KMS-11 (cell line): ENCODE measurements at regions not wholly inside any gene's neighbourhood (a gene's known extent, or its start where the extent isn't known, plus 50 kb on each side); places are given as distances from the start of the nearest gene placed in this dataset.

Experiments
- H2AFZ ChIP-seq: fragments of 200-600 bp; sonication (generic); 2 replicates; pipeline ENCODE4 v1.6.1; 2016; ENCODE audit warnings: antibody characterized with exemption, mixed run types, low read depth
- H3K27ac ChIP-seq: fragments of 200-600 bp; sonication (generic); 2 replicates; pipeline ENCODE4 v1.6.1; 2016; ENCODE audit warnings: mild to moderate bottlenecking, mixed run types
- H3K27me3 ChIP-seq: fragments of 200-600 bp; sonication (generic); 2 replicates; pipeline ENCODE4 v1.6.1; 2017; ENCODE audit warnings: mild to moderate bottlenecking, low read depth, mixed run types, moderate library complexity; ENCODE audit not compliant: insufficient read depth
- H3K36me3 ChIP-seq: fragments of 200-600 bp; sonication (generic); 2 replicates; pipeline ENCODE4 v1.6.1; 2017; ENCODE audit warnings: mild to moderate bottlenecking, mixed run types; ENCODE audit not compliant: insufficient read depth
- H3K4me1 ChIP-seq: fragments of 200-600 bp; sonication (generic); 2 replicates; pipeline ENCODE4 v1.6.1; 2016; ENCODE audit warnings: mild to moderate bottlenecking, low read depth, mixed run types; ENCODE audit not compliant: poor library complexity, severe bottlenecking
- H3K4me2 ChIP-seq: fragments of 200-600 bp; sonication (generic); 2 replicates; pipeline ENCODE4 v1.7.0; 2016; ENCODE audit warnings: mild to moderate bottlenecking, mixed run types
- H3K4me3 ChIP-seq: fragments of 200-600 bp; sonication (generic); IDR thresholded peaks from 2 replicates; pipeline ENCODE4 v1.6.1; 2017; ENCODE audit warnings: low read depth, low read length, mixed read lengths; ENCODE audit not compliant: insufficient read depth
- H3K79me2 ChIP-seq: fragments of 200-600 bp; sonication (generic); 2 replicates; pipeline ENCODE4 v1.6.1; 2016; ENCODE audit warnings: low read depth, mixed run types; ENCODE audit not compliant: insufficient read depth
- H3K9ac ChIP-seq: fragments of 200-600 bp; sonication (generic); 2 replicates; pipeline ENCODE4 v1.6.1; 2016; ENCODE audit warnings: mild to moderate bottlenecking, mixed run types
- H4K20me1 ChIP-seq: fragments of 200-600 bp; sonication (generic); 2 replicates; pipeline ENCODE4 v1.6.1; 2016; ENCODE audit warnings: mild to moderate bottlenecking, mixed run types; ENCODE audit not compliant: insufficient read depth
- TF ChIP-seq, protein P1 (sequence below): fragments of 200-600 bp; sonication (generic); conservative IDR thresholded peaks from 2 replicates; pipeline ENCODE4 v1.6.1; 2017; ENCODE audit warnings: low read depth, mild to moderate bottlenecking, antibody characterized with exemption, low read length, moderate library complexity, mixed read lengths

- TF ChIP-seq, protein P1, sequence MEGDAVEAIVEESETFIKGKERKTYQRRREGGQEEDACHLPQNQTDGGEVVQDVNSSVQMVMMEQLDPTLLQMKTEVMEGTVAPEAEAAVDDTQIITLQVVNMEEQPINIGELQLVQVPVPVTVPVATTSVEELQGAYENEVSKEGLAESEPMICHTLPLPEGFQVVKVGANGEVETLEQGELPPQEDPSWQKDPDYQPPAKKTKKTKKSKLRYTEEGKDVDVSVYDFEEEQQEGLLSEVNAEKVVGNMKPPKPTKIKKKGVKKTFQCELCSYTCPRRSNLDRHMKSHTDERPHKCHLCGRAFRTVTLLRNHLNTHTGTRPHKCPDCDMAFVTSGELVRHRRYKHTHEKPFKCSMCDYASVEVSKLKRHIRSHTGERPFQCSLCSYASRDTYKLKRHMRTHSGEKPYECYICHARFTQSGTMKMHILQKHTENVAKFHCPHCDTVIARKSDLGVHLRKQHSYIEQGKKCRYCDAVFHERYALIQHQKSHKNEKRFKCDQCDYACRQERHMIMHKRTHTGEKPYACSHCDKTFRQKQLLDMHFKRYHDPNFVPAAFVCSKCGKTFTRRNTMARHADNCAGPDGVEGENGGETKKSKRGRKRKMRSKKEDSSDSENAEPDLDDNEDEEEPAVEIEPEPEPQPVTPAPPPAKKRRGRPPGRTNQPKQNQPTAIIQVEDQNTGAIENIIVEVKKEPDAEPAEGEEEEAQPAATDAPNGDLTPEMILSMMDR = no peak
These were observed 288.0 kb downstream of the KCNN2 start for GRCh38 chr5:114649878-114650277.

GRCh38 chr5:114648940-114649339 is 287.1 kb downstream of the KCNN2 start:
- H3K4me1 ChIP-seq = no peaks in the 10 kb centered on the region
- H3K9ac ChIP-seq = no peak overlapping the region
- no peak overlapping the region for H2AFZ ChIP-seq
- H3K27ac ChIP-seq = no peak overlapping the region
- H3K4me3 ChIP-seq = no peak overlapping the region
- no peaks in the 10 kb centered on the region for H3K36me3 ChIP-seq
- no peaks in the 10 kb centered on the region for H3K79me2 ChIP-seq
- no peaks in the 10 kb centered on the region for H3K27me3 ChIP-seq
- no peak overlapping the region for H3K4me2 ChIP-seq
- TF ChIP-seq, protein P1 = no peak
- no peaks in the 10 kb centered on the region for H4K20me1 ChIP-seq

More at GRCh38 chr5:114649878-114650277, 288.0 kb downstream of the KCNN2 start:
- no peak overlapping the region for H2AFZ ChIP-seq
- H3K4me2 ChIP-seq = no peak overlapping the region
- H3K27me3 ChIP-seq = no peaks in the 10 kb centered on the region
- H3K79me2 ChIP-seq = no peaks in the 10 kb centered on the region
- no peak overlapping the region for H3K9ac ChIP-seq
- no peaks in the 10 kb centered on the region for H3K4me1 ChIP-seq
- no peak overlapping the region for H3K4me3 ChIP-seq
- H3K27ac ChIP-seq = no peak overlapping the region
- H4K20me1 ChIP-seq = no peaks in the 10 kb centered on the region
- H3K36me3 ChIP-seq = no peaks in the 10 kb centered on the region

GRCh38 chr5:114644576-114644975 is 282.7 kb downstream of the KCNN2 start:
- Histone ChIP-seq H3K4me3 (no peak overlapping the region), H2AFZ (no peak overlapping the region), H3K27ac (no peak overlapping the region), H3K36me3 (no peaks in the 10 kb centered on the region), H3K9ac (no peak overlapping the region), H4K20me1 (no peaks in the 10 kb centered on the region), H3K4me1 (no peaks in the 10 kb centered on the region), H3K79me2 (no peaks in the 10 kb centered on the region), H3K4me2 (no peak overlapping the region), H3K27me3 (no peaks in the 10 kb centered on the region)
- TF ChIP-seq, protein P1 = no peak

- Histone ChIP-seq H4K20me1 (no peaks in the 10 kb centered on the region), H3K4me3 (no peak overlapping the region), H3K27ac (no peak overlapping the region), H3K4me2 (no peak overlapping the region), H3K4me1 (no peaks in the 10 kb centered on the region), H3K79me2 (no peaks in the 10 kb centered on the region), H3K36me3 (no peaks in the 10 kb centered on the region), H3K27me3 (no peaks in the 10 kb centered on the region), H2AFZ (no peak overlapping the region), H3K9ac (no peak overlapping the region)
- TF ChIP-seq, protein P1 = no peak
These were observed 274.4 kb downstream of the KCNN2 start for GRCh38 chr5:114636271-114636670.
